Astrocyte (in vitro differentiated cells and primary cell): ENCODE measurements at regions not wholly inside any gene's neighbourhood (a gene's known extent, or its start where the extent isn't known, plus 50 kb on each side); places are given as distances from the start of the nearest gene placed in this dataset.

Experiments used
- DNase-seq: peaks from one replicate; pipeline ENCODE4 v3.0.0-alpha.2; 2010; ENCODE audit warnings: low read depth
- FAIRE-seq: peaks from 2 replicates; lab custom pipeline; 2011; peaks lifted over from hg19 to GRCh38; lab: Jason Lieb, UNC
- H2AFZ ChIP-seq: 2 replicates; pipeline ENCODE4 v1.6.0; 2012; ENCODE audit warnings: low read depth, low read length, inconsistent platforms
- H3K27ac ChIP-seq: 2 replicates; pipeline ENCODE4 v1.5.1; 2011; ENCODE audit warnings: low read depth, low read length, inconsistent platforms
- H3K27me3 ChIP-seq: 2 replicates; pipeline ENCODE4 v1.6.0; 2011; ENCODE audit warnings: low read length, inconsistent platforms; ENCODE audit not compliant: insufficient read depth
- H3K36me3 ChIP-seq: 2 replicates; pipeline ENCODE4 v1.5.1; 2011; ENCODE audit warnings: low read length, inconsistent platforms; ENCODE audit not compliant: insufficient read depth
- H3K4me1 ChIP-seq: 2 replicates; pipeline ENCODE4 v1.5.1; 2011; ENCODE audit warnings: low read length, inconsistent platforms; ENCODE audit not compliant: insufficient read depth
- H3K4me2 ChIP-seq: 2 replicates; pipeline ENCODE4 v1.6.0; 2012; ENCODE audit warnings: low read length, inconsistent platforms
- H3K4me3 ChIP-seq: 2 replicates; pipeline ENCODE4 v1.5.1; 2011; ENCODE audit warnings: low read depth, mild to moderate bottlenecking, low read length, inconsistent platforms; ENCODE audit not compliant: insufficient read depth
- H3K79me2 ChIP-seq: 2 replicates; pipeline ENCODE4 v1.6.0; 2012; ENCODE audit warnings: mild to moderate bottlenecking, low read length, inconsistent platforms; ENCODE audit not compliant: insufficient read depth
- H3K9ac ChIP-seq: 2 replicates; pipeline ENCODE4 v1.6.0; 2012; ENCODE audit warnings: mild to moderate bottlenecking, low read length, inconsistent platforms
- H3K9me3 ChIP-seq: 2 replicates; pipeline ENCODE4 v1.5.1; 2012; ENCODE audit warnings: low read depth, mild to moderate bottlenecking, low read length, inconsistent platforms; ENCODE audit not compliant: insufficient read depth
- H4K20me1 ChIP-seq: 2 replicates; pipeline ENCODE4 v1.6.0; 2012; ENCODE audit warnings: low read length, inconsistent platforms; ENCODE audit not compliant: insufficient read depth
- H3K27ac Mint-ChIP-seq: one replicate; pipeline ENCODE4 v1.8.0; 2021; ENCODE audit warnings: mild to moderate bottlenecking, mixed read lengths; ENCODE audit not compliant: unreplicated experiment
- H3K27me3 Mint-ChIP-seq: one replicate; pipeline ENCODE4 v1.8.0; 2021; ENCODE audit warnings: low read depth, mixed read lengths; ENCODE audit not compliant: unreplicated experiment
- H3K36me3 Mint-ChIP-seq: one replicate; pipeline ENCODE4 v1.8.0; 2021; ENCODE audit warnings: low read depth, mixed read lengths; ENCODE audit not compliant: unreplicated experiment
- H3K4me1 Mint-ChIP-seq: one replicate; pipeline ENCODE4 v1.8.0; 2021; ENCODE audit warnings: low read depth, mixed read lengths; ENCODE audit not compliant: unreplicated experiment
- H3K4me3 Mint-ChIP-seq: one replicate; pipeline ENCODE4 v1.8.0; 2021; ENCODE audit warnings: mild to moderate bottlenecking, moderate library complexity, mixed read lengths; ENCODE audit not compliant: unreplicated experiment
- H3K9me3 Mint-ChIP-seq: one replicate; pipeline ENCODE4 v1.8.0; 2021; ENCODE audit warnings: mild to moderate bottlenecking, mixed read lengths; ENCODE audit not compliant: unreplicated experiment
- CTCF ChIP-seq: IDR thresholded peaks from 2 replicates; pipeline ENCODE4 v1.5.1; 2011; ENCODE audit warnings: low read depth, mild to moderate bottlenecking, inconsistent platforms, low read length, moderate library complexity; ENCODE audit not compliant: insufficient read depth
- EZH2 ChIP-seq: IDR thresholded peaks from 2 replicates; pipeline ENCODE4 v1.6.1; 2012; ENCODE audit warnings: mild to moderate bottlenecking, low read length, inconsistent platforms; ENCODE audit not compliant: insufficient read depth

- Mint-ChIP-seq H3K27me3 (peaks cover 15% of the 10 kb centered on the region), H3K4me1 (no peaks in the 10 kb centered on the region), H3K27ac (no peak overlapping the region), H3K9me3 (no peaks in the 10 kb centered on the region), H3K36me3 (no peaks in the 10 kb centered on the region), H3K4me3 (no peak overlapping the region)
- H3K4me3 ChIP-seq: no peak overlapping the region
- H4K20me1 ChIP-seq: no peaks in the 10 kb centered on the region
- H2AFZ ChIP-seq: no peak overlapping the region
- no peak for TF ChIP-seq EZH2
- TF ChIP-seq CTCF: no peak
- H3K9me3 ChIP-seq: no peaks in the 10 kb centered on the region
- H3K4me1 ChIP-seq: no peaks in the 10 kb centered on the region
- no peak overlapping the region for H3K9ac ChIP-seq
- no peaks in the 10 kb centered on the region for H3K36me3 ChIP-seq
- H3K79me2 ChIP-seq: no peaks in the 10 kb centered on the region
- H3K27ac ChIP-seq: no peak overlapping the region
- DNase-seq (no peak), FAIRE-seq (no peak)
- peaks cover 3% of the 10 kb centered on the region for H3K27me3 ChIP-seq
- H3K4me2 ChIP-seq: no peak overlapping the region
Observed at GRCh38 chr14:94941311-94941710, 171.4 kb upstream of the GSC start.

- Histone ChIP-seq H3K9ac (no peak overlapping the region), H2AFZ (no peak overlapping the region), H3K27ac (no peak overlapping the region), H3K79me2 (no peaks in the 10 kb centered on the region), H3K4me1 (no peaks in the 10 kb centered on the region), H3K4me3 (no peak overlapping the region), H4K20me1 (no peaks in the 10 kb centered on the region), H3K36me3 (no peaks in the 10 kb centered on the region), H3K27me3 (peaks cover 8% of the 10 kb centered on the region), H3K9me3 (no peaks in the 10 kb centered on the region), H3K4me2 (no peak overlapping the region)
- H3K36me3 Mint-ChIP-seq: no peaks in the 10 kb centered on the region
- DNase-seq: no peak
- H3K27ac Mint-ChIP-seq: no peak overlapping the region
- no peaks in the 10 kb centered on the region for H3K4me1 Mint-ChIP-seq
- no peaks in the 10 kb centered on the region for H3K9me3 Mint-ChIP-seq
- no peak for FAIRE-seq
- H3K27me3 Mint-ChIP-seq: peaks cover 15% of the 10 kb centered on the region
- no peak for TF ChIP-seq EZH2
- no peak for TF ChIP-seq CTCF
- no peak overlapping the region for H3K4me3 Mint-ChIP-seq
Observed at GRCh38 chr14:94940263-94940993, 170.5 kb upstream of the GSC start.

- FAIRE-seq: no peak
- H3K27me3 ChIP-seq: peaks cover 23% of the 10 kb centered on the region
- no peak for DNase-seq
- Mint-ChIP-seq H3K4me3 (no peak overlapping the region), H3K27me3 (peaks cover 4% of the 10 kb centered on the region), H3K4me1 (no peaks in the 10 kb centered on the region), H3K9me3 (no peaks in the 10 kb centered on the region), H3K36me3 (no peaks in the 10 kb centered on the region), H3K27ac (no peak overlapping the region)
- no peaks in the 10 kb centered on the region for H3K4me1 ChIP-seq
- no peak overlapping the region for H3K27ac ChIP-seq
- no peak overlapping the region for H3K4me3 ChIP-seq
- H3K9me3 ChIP-seq: no peaks in the 10 kb centered on the region
- H3K9ac ChIP-seq: no peak overlapping the region
- no peak overlapping the region for H3K4me2 ChIP-seq
- H3K36me3 ChIP-seq: no peaks in the 10 kb centered on the region
- no peaks in the 10 kb centered on the region for H4K20me1 ChIP-seq
- no peaks in the 10 kb centered on the region for H3K79me2 ChIP-seq
- no peak overlapping the region for H2AFZ ChIP-seq
- no peak for TF ChIP-seq CTCF
- no peak for TF ChIP-seq EZH2
Observed at GRCh38 chr14:94938016-94938415, 168.1 kb upstream of the GSC start.
